ENCODE measurements at regions not wholly inside any gene's neighbourhood (a gene's known extent, or its start where the extent isn't known, plus 50 kb on each side); places are given as distances from the start of the nearest gene placed in this dataset.

- TF ChIP-seq SP1 (IDR thresholded peaks at IDR 0.05) (no peak), NFRKB (IDR thresholded peaks at IDR 0.05) (no peak), ARNT (IDR thresholded peaks at IDR 0.05) (no peak), ZNF384 (IDR thresholded peaks at IDR 0.05) (no peak), L3MBTL2 (conservative IDR thresholded peaks at IDR 0.05) (no peak), FOXM1 (IDR thresholded peaks at IDR 0.05; ENCODE audit: borderline replicate concordance) (no peak), BHLHE40 (IDR thresholded peaks at IDR 0.05; ENCODE audit: borderline replicate concordance) (no peak), TARDBP (IDR thresholded peaks at IDR 0.05) (no peak), CTBP1 (IDR thresholded peaks at IDR 0.05; ENCODE audit: borderline replicate concordance) (no peak)
These were observed 157.7 kb upstream of the COL1A2 start for GRCh38 chr7:94236960-94237359.
